Breast epithelium (tissue), 3 donors: ENCODE measurements at regions not wholly inside any gene's neighbourhood (a gene's known extent, or its start where the extent isn't known, plus 50 kb on each side); places are given as distances from the start of the nearest gene placed in this dataset.

Experiments
- CTCF ChIP-seq, 3 donors: fragments of 450-650 bp; IDR thresholded peaks; one replicate each; pipeline ENCODE4 v1.5.1; 2016 to 2017; ENCODE audit warnings: antibody characterized with exemption in 3 of 3, mild to moderate bottlenecking in 3 of 3, moderate library complexity in 3 of 3
- POLR2A ChIP-seq: fragments of 450-650 bp; IDR thresholded peaks from one replicate; pipeline ENCODE4 v1.6.1; 2016; ENCODE audit warnings: antibody characterized with exemption, mild to moderate bottlenecking, moderate library complexity
- POLR2AphosphoS5 ChIP-seq, 3 donors: sonication (generic); formaldehyde crosslinking; IDR thresholded peaks; one replicate each; pipeline ENCODE4 v1.6.1; 2017; ENCODE audit warnings: antibody characterized with exemption in 3 of 3

GRCh38 chr5:44619875-44620610 is 188.7 kb upstream of the MRPS30 start:
- TF ChIP-seq CTCF (IDR thresholded peaks at IDR 0.05) = no peak
- TF ChIP-seq POLR2A = no peak
- TF ChIP-seq POLR2AphosphoS5 (IDR thresholded peaks at IDR 0.05) = no peak
